ENCODE measurements at regions not wholly inside any gene's neighbourhood (a gene's known extent, or its start where the extent isn't known, plus 50 kb on each side); places are given as distances from the start of the nearest gene placed in this dataset.

GRCh38 chr10:3226960-3227744 is 54.6 kb upstream of the PITRM1 start:
- TF ChIP-seq FOXP2 (optimal IDR thresholded peaks at IDR 0.05; ENCODE audit: borderline replicate concordance, extremely low read depth, extremely low read length, insufficient read depth) (no peak), SIN3A (IDR thresholded peaks at IDR 0.05; ENCODE audit: borderline replicate concordance, insufficient read depth, low read length) (no peak), POLR2AphosphoS5 (IDR thresholded peaks at IDR 0.05; ENCODE audit: low read depth, low read length) (no peak), REST (IDR thresholded peaks at IDR 0.05; ENCODE audit: insufficient read depth in 1 of 2, low read depth in 2 of 2, low read length in 2 of 2) (no peak), TAF1 (IDR thresholded peaks at IDR 0.05; ENCODE audit: borderline replicate concordance, insufficient read depth, low read length) (no peak)

GRCh38 chr10:3225561-3225960 is 53.0 kb upstream of the PITRM1 start:
- TF ChIP-seq REST (IDR thresholded peaks at IDR 0.05; ENCODE audit: insufficient read depth in 1 of 2, low read depth in 2 of 2, low read length in 2 of 2) (no peak), FOXP2 (optimal IDR thresholded peaks at IDR 0.05; ENCODE audit: borderline replicate concordance, extremely low read depth, extremely low read length, insufficient read depth) (no peak), TAF1 (IDR thresholded peaks at IDR 0.05; ENCODE audit: borderline replicate concordance, insufficient read depth, low read length) (no peak), SIN3A (IDR thresholded peaks at IDR 0.05; ENCODE audit: borderline replicate concordance, insufficient read depth, low read length) (no peak), POLR2AphosphoS5 (IDR thresholded peaks at IDR 0.05; ENCODE audit: low read depth, low read length) (no peak)

GRCh38 chr10:3224241-3224640 is 51.7 kb upstream of the PITRM1 start:
- TF ChIP-seq TAF1 (IDR thresholded peaks at IDR 0.05; ENCODE audit: borderline replicate concordance, insufficient read depth, low read length) (no peak), REST (IDR thresholded peaks at IDR 0.05; ENCODE audit: insufficient read depth in 1 of 2, low read depth in 2 of 2, low read length in 2 of 2) (no peak), FOXP2 (optimal IDR thresholded peaks at IDR 0.05; ENCODE audit: borderline replicate concordance, extremely low read depth, extremely low read length, insufficient read depth) (no peak), POLR2AphosphoS5 (IDR thresholded peaks at IDR 0.05; ENCODE audit: low read depth, low read length) (no peak), SIN3A (IDR thresholded peaks at IDR 0.05; ENCODE audit: borderline replicate concordance, insufficient read depth, low read length) (no peak)

- TF ChIP-seq FOXP2 (optimal IDR thresholded peaks at IDR 0.05; ENCODE audit: borderline replicate concordance, extremely low read depth, extremely low read length, insufficient read depth) (no peak), POLR2AphosphoS5 (IDR thresholded peaks at IDR 0.05; ENCODE audit: low read depth, low read length) (no peak), TAF1 (IDR thresholded peaks at IDR 0.05; ENCODE audit: borderline replicate concordance, insufficient read depth, low read length) (no peak), SIN3A (IDR thresholded peaks at IDR 0.05; ENCODE audit: borderline replicate concordance, insufficient read depth, low read length) (no peak), REST (IDR thresholded peaks at IDR 0.05; ENCODE audit: insufficient read depth in 1 of 2, low read depth in 2 of 2, low read length in 2 of 2) (no peak)
These were observed 50.0 kb upstream of the PITRM1 start for GRCh38 chr10:3222626-3223025.
